GM13976 (cell line): ENCODE measurements at regions not wholly inside any gene's neighbourhood (a gene's known extent, or its start where the extent isn't known, plus 50 kb on each side); places are given as distances from the start of the nearest gene placed in this dataset.

Source experiments
- DNase-seq: peaks from one replicate; pipeline ENCODE4 v3.0.0; 2012; ENCODE audit warnings: low spot score
- CTCF ChIP-seq: IDR thresholded peaks from 2 replicates; pipeline ENCODE4 v1.5.1; 2012; ENCODE audit warnings: borderline replicate concordance, mild to moderate bottlenecking; ENCODE audit not compliant: insufficient read depth; ENCODE audit errors: extremely low read depth, missing control alignments, control extremely low read depth
- in situ Hi-C: fragments of 300-500 bp; cut with MboI; formaldehyde crosslinking; loops from one replicate; pipeline ENCODE4 v1.12.0; 2022; ENCODE audit warnings: low sequenced_read_pairs, mixed read lengths, inconsistent platforms; ENCODE audit not compliant: unreplicated experiment

- in situ Hi-C loops, result no loop called here
- TF ChIP-seq CTCF, result peak; percentile 41
These were observed 466.1 kb downstream of the TLR4 start for GRCh38 chr9:118170032-118170955.

GRCh38 chr9:118177241-118177640 lies 473.0 kb downstream of the TLR4 start:
- in situ Hi-C loops, result no loop called here

More at GRCh38 chr9:118170032-118170955, 466.1 kb downstream of the TLR4 start:
- peak; percentile 4 for DNase-seq

GRCh38 chr9:118183576-118183975 lies 479.4 kb downstream of the TLR4 start:
- DNase-seq, result no peak
- in situ Hi-C loops, result no loop called here
- no peak for TF ChIP-seq CTCF

More at GRCh38 chr9:118177241-118177640, 473.0 kb downstream of the TLR4 start:
- TF ChIP-seq CTCF, result no peak
- no peak for DNase-seq

- no peak for DNase-seq
- no peak for TF ChIP-seq CTCF
- in situ Hi-C loops, result no loop called here
These were observed 483.2 kb downstream of the TLR4 start for GRCh38 chr9:118187408-118187807.

GRCh38 chr9:118189615-118190014 lies 485.4 kb downstream of the TLR4 start:
- no peak for DNase-seq
- in situ Hi-C loops, result no loop called here
- TF ChIP-seq CTCF, result no peak

- DNase-seq, result no peak
- TF ChIP-seq CTCF, result no peak
These were observed 488.6 kb downstream of the TLR4 start for GRCh38 chr9:118192807-118193206.

More at GRCh38 chr9:118192807-118193206, 488.6 kb downstream of the TLR4 start:
- in situ Hi-C loops, result no loop called here
